Breast epithelium (tissue), 4 donors: ENCODE measurements at regions not wholly inside any gene's neighbourhood (a gene's known extent, or its start where the extent isn't known, plus 50 kb on each side); places are given as distances from the start of the nearest gene placed in this dataset.
A peak's percentile ranks its signal among the peaks of the same experiment; 100 is the strongest.

ENCODE experiments used
- DNase-seq, 2 donors: peaks; one replicate each; pipeline ENCODE4 v3.0.0-alpha.2; 2019; ENCODE audit warnings: low spot score in 2 of 2
- H3K27ac ChIP-seq, 2 donors: fragments of 200-600 bp; sonication (generic) in 1 of 2; one replicate each; pipeline ENCODE4 v1.5.1; 2016 to 2019; ENCODE audit warnings: mild to moderate bottlenecking in 1 of 2
- H3K27me3 ChIP-seq, 2 donors: fragments of 200-600 bp; sonication (generic) in 1 of 2; one replicate each; pipeline versions ENCODE4 v1.5.1 to v1.6.0; 2017 to 2019; ENCODE audit warnings: control low read depth in 1 of 2, mild to moderate bottlenecking in 1 of 2
- H3K36me3 ChIP-seq: fragments of 200-600 bp; one replicate; pipeline ENCODE4 v1.5.1; 2019
- H3K4me1 ChIP-seq, 2 donors: fragments of 200-600 bp; sonication (generic); one replicate each; pipeline ENCODE4 v1.5.1; 2016 to 2019; ENCODE audit warnings: control low read depth in 1 of 2
- H3K4me3 ChIP-seq, 3 donors: fragments of 200-600 bp; sonication (generic); 1 replicate in 2 of 3; 2 replicates in 1 of 3; pipeline ENCODE4 v1.5.1; 2016 to 2019; ENCODE audit warnings: mild to moderate bottlenecking in 3 of 3, moderate library complexity in 2 of 3
- H3K9me3 ChIP-seq, 2 donors: fragments of 200-600 bp; sonication (generic) in 1 of 2; one replicate each; pipeline ENCODE4 v1.5.1; 2016 to 2019; ENCODE audit warnings: control low read depth in 1 of 2
- CTCF ChIP-seq, 3 donors: fragments of 450-650 bp; IDR thresholded peaks; one replicate each; pipeline ENCODE4 v1.5.1; 2016 to 2017; ENCODE audit warnings: antibody characterized with exemption in 3 of 3, mild to moderate bottlenecking in 3 of 3, moderate library complexity in 3 of 3
- POLR2A ChIP-seq: fragments of 450-650 bp; IDR thresholded peaks from one replicate; pipeline ENCODE4 v1.6.1; 2016; ENCODE audit warnings: antibody characterized with exemption, mild to moderate bottlenecking, moderate library complexity
- POLR2AphosphoS5 ChIP-seq, 3 donors: sonication (generic); formaldehyde crosslinking; IDR thresholded peaks; one replicate each; pipeline ENCODE4 v1.6.1; 2017; ENCODE audit warnings: antibody characterized with exemption in 3 of 3
- intact Hi-C: fragments of 100-400 bp; cut with DNase I; formaldehyde crosslinking; loops from one replicate; pipeline ENCODE4 v1.15.1; 2023; ENCODE audit warnings: low total_unique reads

- TF ChIP-seq POLR2AphosphoS5 (IDR thresholded peaks at IDR 0.05) (no peak), POLR2A (no peak), CTCF (IDR thresholded peaks at IDR 0.05) (no peak)
- peaks cover 0 to 3% of the 10 kb centered on the region in 2 donors for H3K9me3 ChIP-seq
- H3K36me3 ChIP-seq = no peaks in the 10 kb centered on the region
- H3K27me3 ChIP-seq = peaks cover 0 to 10% of the 10 kb centered on the region in 2 donors
- H3K4me3 ChIP-seq = no peak overlapping the region
- no peak overlapping the region for H3K27ac ChIP-seq
- intact Hi-C loops = no loop called here
- H3K4me1 ChIP-seq = no peaks in the 10 kb centered on the region
- no peak for DNase-seq
Measured at GRCh38 chr20:60993433-60994044, 258.5 kb upstream of the CDH4 start.

GRCh38 chr20:60999250-60999649, 252.8 kb upstream of the CDH4 start:
- H3K4me3 ChIP-seq = no peak overlapping the region
- no peaks in the 10 kb centered on the region for H3K36me3 ChIP-seq
- no peaks in the 10 kb centered on the region for H3K4me1 ChIP-seq
- no peak overlapping the region for H3K27ac ChIP-seq
- no peaks in the 10 kb centered on the region for H3K9me3 ChIP-seq
- intact Hi-C loops = no loop called here
- H3K27me3 ChIP-seq = peaks cover 0 to 8% of the 10 kb centered on the region in 2 donors
- DNase-seq = no peak
- TF ChIP-seq CTCF (IDR thresholded peaks at IDR 0.05) = no peak
- no peak for TF ChIP-seq POLR2A

- no peak for DNase-seq
- Histone ChIP-seq H3K4me1 (no peaks in the 10 kb centered on the region), H3K4me3 (no peak overlapping the region), H3K27ac (no peak overlapping the region), H3K9me3 (no peaks in the 10 kb centered on the region), H3K27me3 (peaks cover 0 to 4% of the 10 kb centered on the region in 2 donors), H3K36me3 (no peaks in the 10 kb centered on the region)
- intact Hi-C loops = no loop called here
- TF ChIP-seq CTCF (IDR thresholded peaks at IDR 0.05) (no peak), POLR2A (no peak), POLR2AphosphoS5 (IDR thresholded peaks at IDR 0.05) (no peak)
Measured at GRCh38 chr20:61002090-61002489, 250.0 kb upstream of the CDH4 start.

GRCh38 chr20:61014491-61014890, 237.6 kb upstream of the CDH4 start:
- TF ChIP-seq POLR2AphosphoS5 (IDR thresholded peaks at IDR 0.05) (no peak), POLR2A (no peak), CTCF (IDR thresholded peaks at IDR 0.05) (no peak)
- DNase-seq = peak in 1 of 2 donors; percentile 23
- intact Hi-C loops = no loop called here

GRCh38 chr20:61015602-61016001, 236.5 kb upstream of the CDH4 start:
- H3K27ac ChIP-seq = no peak overlapping the region
- no peaks in the 10 kb centered on the region for H3K36me3 ChIP-seq
- no peaks in the 10 kb centered on the region for H3K9me3 ChIP-seq
- intact Hi-C loops = no loop called here
- no peaks in the 10 kb centered on the region for H3K4me1 ChIP-seq
- no peak for TF ChIP-seq POLR2A
- no peak for TF ChIP-seq CTCF (IDR thresholded peaks at IDR 0.05)
- no peak for TF ChIP-seq POLR2AphosphoS5 (IDR thresholded peaks at IDR 0.05)
- no peak overlapping the region for H3K4me3 ChIP-seq
- no peaks in the 10 kb centered on the region for H3K27me3 ChIP-seq
- DNase-seq = no peak

More at GRCh38 chr20:61014491-61014890, 237.6 kb upstream of the CDH4 start:
- H3K27ac ChIP-seq = no peak overlapping the region
- H3K36me3 ChIP-seq = no peaks in the 10 kb centered on the region
- no peaks in the 10 kb centered on the region for H3K27me3 ChIP-seq
- no peak overlapping the region for H3K4me3 ChIP-seq
- H3K4me1 ChIP-seq = no peaks in the 10 kb centered on the region
- H3K9me3 ChIP-seq = no peaks in the 10 kb centered on the region
